CD8-positive, alpha-beta memory T cell (primary cell): ENCODE measurements at regions not wholly inside any gene's neighbourhood (a gene's known extent, or its start where the extent isn't known, plus 50 kb on each side); places are given as distances from the start of the nearest gene placed in this dataset.

ENCODE experiments used
- CTCF ChIA-PET: fragments of 350-600 bp; sonication (Branson Sonifier 250); formaldehyde crosslinking; loops from one replicate; lab custom pipeline; 2021; ENCODE audit warnings: antibody characterized with exemption; lab: Charles Lee
- POLR2A ChIA-PET: fragments of 350-600 bp; sonication (Branson Sonifier 250); formaldehyde crosslinking; loops from one replicate; lab custom pipeline; 2021; ENCODE audit warnings: antibody characterized with exemption; lab: Charles Lee
- DNase-seq, 5 donors: peaks; one replicate each; pipeline versions ENCODE4 v3.0.0 to v3.0.0-alpha.2; 2020 to 2022; ENCODE audit warnings: mixed read lengths in 1 of 5
- H3K27ac ChIP-seq: one replicate; pipeline ENCODE4 v1.7.0; 2013; ENCODE audit warnings: low read depth, mild to moderate bottlenecking, low read length, moderate library complexity
- H3K27me3 ChIP-seq: 2 replicates; pipeline ENCODE4 v1.7.0; 2013; ENCODE audit warnings: low read length, mild to moderate bottlenecking; ENCODE audit not compliant: insufficient read depth, poor library complexity, severe bottlenecking
- H3K36me3 ChIP-seq: 2 replicates; pipeline ENCODE4 v1.7.0; 2013; ENCODE audit warnings: mild to moderate bottlenecking, low read length, moderate library complexity; ENCODE audit not compliant: insufficient read depth
- H3K4me1 ChIP-seq: 2 replicates; pipeline ENCODE4 v1.7.0; 2013; ENCODE audit warnings: mild to moderate bottlenecking, low read length, moderate library complexity; ENCODE audit not compliant: insufficient read depth
- H3K4me3 ChIP-seq: 2 replicates; pipeline ENCODE4 v1.7.0; 2013; ENCODE audit warnings: mild to moderate bottlenecking, low read length
- H3K9me3 ChIP-seq: 2 replicates; pipeline ENCODE4 v1.7.0; 2013; ENCODE audit warnings: mild to moderate bottlenecking, low read length
- H3K27ac Mint-ChIP-seq, 8 donors: one replicate each; pipeline ENCODE4 v1.8.0; 2020 to 2021; ENCODE audit warnings: mixed read lengths in 8 of 8, mild to moderate bottlenecking in 6 of 8, inconsistent platforms in 3 of 8, moderate library complexity in 3 of 8
- H3K27me3 Mint-ChIP-seq, 2 donors: one replicate each; pipeline ENCODE4 v1.8.0; 2020 to 2021; ENCODE audit warnings: mixed read lengths in 2 of 2, mild to moderate bottlenecking in 1 of 2, moderate library complexity in 1 of 2
- H3K36me3 Mint-ChIP-seq, 3 donors: one replicate each; pipeline ENCODE4 v1.8.0; 2020 to 2021; ENCODE audit warnings: mixed read lengths in 3 of 3, inconsistent platforms in 1 of 3, mild to moderate bottlenecking in 1 of 3
- H3K4me1 Mint-ChIP-seq, 3 donors: one replicate each; pipeline ENCODE4 v1.8.0; 2020 to 2021; ENCODE audit warnings: mixed read lengths in 3 of 3, inconsistent platforms in 1 of 3, mild to moderate bottlenecking in 1 of 3
- H3K4me3 Mint-ChIP-seq, 7 donors: one replicate each; pipeline ENCODE4 v1.8.0; 2020 to 2021; ENCODE audit warnings: mixed read lengths in 7 of 7, mild to moderate bottlenecking in 6 of 7, moderate library complexity in 4 of 7, inconsistent platforms in 2 of 7
- H3K9me3 Mint-ChIP-seq, 5 donors: one replicate each; pipeline ENCODE4 v1.8.0; 2020 to 2022; ENCODE audit warnings: mixed read lengths in 5 of 5, mild to moderate bottlenecking in 3 of 5, moderate library complexity in 2 of 5, inconsistent platforms in 1 of 5

GRCh38 chr5:96049398-96050272 is 88.0 kb upstream of the ELL2 start:
- Mint-ChIP-seq H3K9me3 (no peaks in the 10 kb centered on the region), H3K4me3 (no peak overlapping the region), H3K4me1 (no peaks in the 10 kb centered on the region), H3K27me3 (peaks cover 0 to 8% of the 10 kb centered on the region in 2 donors), H3K36me3 (no peaks in the 10 kb centered on the region), H3K27ac (no peak overlapping the region)
- H3K36me3 ChIP-seq: no peaks in the 10 kb centered on the region
- no peak for DNase-seq
- no peaks in the 10 kb centered on the region for H3K27me3 ChIP-seq
- POLR2A ChIA-PET: no interaction called here
- CTCF ChIA-PET: interaction anchor here (1.3 kb wide), 1 partner anchor 7 kb away, joined by 3 read pairs; no protein-coding TSS in a partner anchor
- H3K9me3 ChIP-seq: no peaks in the 10 kb centered on the region
- no peaks in the 10 kb centered on the region for H3K4me1 ChIP-seq
- no peak overlapping the region for H3K4me3 ChIP-seq
- H3K27ac ChIP-seq: no peak overlapping the region

- Histone ChIP-seq H3K27me3 (no peaks in the 10 kb centered on the region), H3K9me3 (no peaks in the 10 kb centered on the region), H3K4me3 (no peak overlapping the region), H3K27ac (no peak overlapping the region), H3K36me3 (no peaks in the 10 kb centered on the region), H3K4me1 (no peaks in the 10 kb centered on the region)
- POLR2A ChIA-PET: no interaction called here
- Mint-ChIP-seq H3K4me1 (no peaks in the 10 kb centered on the region), H3K9me3 (no peaks in the 10 kb centered on the region), H3K27ac (no peak overlapping the region), H3K4me3 (no peak overlapping the region), H3K36me3 (no peaks in the 10 kb centered on the region), H3K27me3 (peaks cover 0 to 11% of the 10 kb centered on the region in 2 donors)
- CTCF ChIA-PET: no interaction called here
- DNase-seq: no peak
These were observed 87.1 kb upstream of the ELL2 start for GRCh38 chr5:96048763-96049162.

GRCh38 chr5:96045888-96046287 is 84.2 kb upstream of the ELL2 start:
- POLR2A ChIA-PET: no interaction called here

GRCh38 chr5:96043446-96043845 is 81.8 kb upstream of the ELL2 start:
- Histone ChIP-seq H3K4me1 (no peaks in the 10 kb centered on the region), H3K9me3 (no peaks in the 10 kb centered on the region), H3K4me3 (no peak overlapping the region), H3K27ac (no peak overlapping the region), H3K27me3 (no peaks in the 10 kb centered on the region), H3K36me3 (no peaks in the 10 kb centered on the region)
- Mint-ChIP-seq H3K4me3 (no peak overlapping the region), H3K27me3 (peaks cover 2 to 19% of the 10 kb centered on the region in 2 donors), H3K36me3 (peaks cover 0 to 8% (median 0%) of the 10 kb centered on the region in 3 donors), H3K9me3 (peaks cover 0 to 9% (median 4%) of the 10 kb centered on the region in 5 donors), H3K27ac (no peak overlapping the region), H3K4me1 (no peaks in the 10 kb centered on the region)
- CTCF ChIA-PET: no interaction called here
- no peak for DNase-seq
- POLR2A ChIA-PET: no interaction called here

More at GRCh38 chr5:96045888-96046287, 84.2 kb upstream of the ELL2 start:
- Histone ChIP-seq H3K27me3 (no peaks in the 10 kb centered on the region), H3K27ac (no peak overlapping the region), H3K4me3 (no peak overlapping the region), H3K4me1 (no peaks in the 10 kb centered on the region), H3K36me3 (no peaks in the 10 kb centered on the region), H3K9me3 (no peaks in the 10 kb centered on the region)
- Mint-ChIP-seq H3K4me1 (no peaks in the 10 kb centered on the region), H3K9me3 (no peaks in the 10 kb centered on the region), H3K27ac (no peak overlapping the region), H3K4me3 (no peak overlapping the region), H3K27me3 (peaks cover 2 to 11% of the 10 kb centered on the region in 2 donors), H3K36me3 (no peaks in the 10 kb centered on the region)
- CTCF ChIA-PET: no interaction called here
- no peak for DNase-seq

- H3K36me3 ChIP-seq: no peaks in the 10 kb centered on the region
- Mint-ChIP-seq H3K36me3 (peaks cover 0 to 8% (median 0%) of the 10 kb centered on the region in 3 donors), H3K4me1 (no peaks in the 10 kb centered on the region), H3K27me3 (peaks cover 3 to 8% of the 10 kb centered on the region in 2 donors), H3K4me3 (no peak overlapping the region), H3K9me3 (peaks cover 0 to 9% (median 4%) of the 10 kb centered on the region in 5 donors), H3K27ac (no peak overlapping the region)
- no peaks in the 10 kb centered on the region for H3K9me3 ChIP-seq
- ChIA-PET POLR2A (no interaction called here), CTCF (no interaction called here)
- no peak overlapping the region for H3K27ac ChIP-seq
- no peaks in the 10 kb centered on the region for H3K27me3 ChIP-seq
- no peaks in the 10 kb centered on the region for H3K4me1 ChIP-seq
- DNase-seq: no peak
- no peak overlapping the region for H3K4me3 ChIP-seq
These were observed 75.5 kb upstream of the ELL2 start for GRCh38 chr5:96037128-96037527.

- H3K4me1 ChIP-seq: no peaks in the 10 kb centered on the region
- no peak for DNase-seq
- H3K4me3 Mint-ChIP-seq: no peak overlapping the region
- CTCF ChIA-PET: no interaction called here
- peaks cover 0 to 9% (median 4%) of the 10 kb centered on the region in 5 donors for H3K9me3 Mint-ChIP-seq
- no peak overlapping the region for H3K27ac ChIP-seq
- H3K27ac Mint-ChIP-seq: no peak overlapping the region
- no peaks in the 10 kb centered on the region for H3K9me3 ChIP-seq
- H3K4me3 ChIP-seq: no peak overlapping the region
- no peaks in the 10 kb centered on the region for H3K27me3 ChIP-seq
- H3K4me1 Mint-ChIP-seq: no peaks in the 10 kb centered on the region
- H3K36me3 ChIP-seq: no peaks in the 10 kb centered on the region
- peaks cover 1 to 8% of the 10 kb centered on the region in 2 donors for H3K27me3 Mint-ChIP-seq
- peaks cover 0 to 8% (median 0%) of the 10 kb centered on the region in 3 donors for H3K36me3 Mint-ChIP-seq
- POLR2A ChIA-PET: no interaction called here
These were observed 74.7 kb upstream of the ELL2 start for GRCh38 chr5:96036301-96036700.

- H3K4me3 Mint-ChIP-seq: no peak overlapping the region
- Histone ChIP-seq H3K9me3 (no peaks in the 10 kb centered on the region), H3K36me3 (no peaks in the 10 kb centered on the region), H3K4me1 (no peaks in the 10 kb centered on the region), H3K27ac (no peak overlapping the region), H3K27me3 (no peaks in the 10 kb centered on the region), H3K4me3 (no peak overlapping the region)
- no peak overlapping the region for H3K27ac Mint-ChIP-seq
- peaks cover 0 to 8% (median 0%) of the 10 kb centered on the region in 3 donors for H3K36me3 Mint-ChIP-seq
- H3K27me3 Mint-ChIP-seq: peaks cover 1 to 8% of the 10 kb centered on the region in 2 donors
- CTCF ChIA-PET: no interaction called here
- POLR2A ChIA-PET: no interaction called here
- peaks cover 0 to 9% (median 4%) of the 10 kb centered on the region in 5 donors for H3K9me3 Mint-ChIP-seq
- no peak for DNase-seq
- H3K4me1 Mint-ChIP-seq: no peaks in the 10 kb centered on the region
These were observed 74.1 kb upstream of the ELL2 start for GRCh38 chr5:96035796-96036195.

- Mint-ChIP-seq H3K27me3 (peaks cover 1 to 3% of the 10 kb centered on the region in 2 donors), H3K4me1 (no peaks in the 10 kb centered on the region), H3K27ac (no peak overlapping the region), H3K9me3 (no peaks in the 10 kb centered on the region), H3K4me3 (no peak overlapping the region), H3K36me3 (no peaks in the 10 kb centered on the region)
- no peak overlapping the region for H3K4me3 ChIP-seq
- H3K27ac ChIP-seq: no peak overlapping the region
- no peaks in the 10 kb centered on the region for H3K9me3 ChIP-seq
- H3K27me3 ChIP-seq: no peaks in the 10 kb centered on the region
- POLR2A ChIA-PET: no interaction called here
- DNase-seq: no peak
- no peaks in the 10 kb centered on the region for H3K4me1 ChIP-seq
- no peaks in the 10 kb centered on the region for H3K36me3 ChIP-seq
- CTCF ChIA-PET: no interaction called here
These were observed 71.5 kb upstream of the ELL2 start for GRCh38 chr5:96033116-96033515.
